GM21528 (cell line): ENCODE measurements at regions not wholly inside any gene's neighbourhood (a gene's known extent, or its start where the extent isn't known, plus 50 kb on each side); places are given as distances from the start of the nearest gene placed in this dataset.

ENCODE experiments used
- ATAC-seq: cut with Tn5 transposase; IDR thresholded peaks from one replicate; pipeline ENCODE4 v1.9.1; 2021; ENCODE audit warnings: mild to moderate bottlenecking, moderate library complexity; ENCODE audit not compliant: unreplicated experiment, low FRiP score

- no peak for ATAC-seq
These were observed 82.4 kb upstream of the TAS2R1 start for GRCh38 chr5:9712506-9712905.

DNA sequence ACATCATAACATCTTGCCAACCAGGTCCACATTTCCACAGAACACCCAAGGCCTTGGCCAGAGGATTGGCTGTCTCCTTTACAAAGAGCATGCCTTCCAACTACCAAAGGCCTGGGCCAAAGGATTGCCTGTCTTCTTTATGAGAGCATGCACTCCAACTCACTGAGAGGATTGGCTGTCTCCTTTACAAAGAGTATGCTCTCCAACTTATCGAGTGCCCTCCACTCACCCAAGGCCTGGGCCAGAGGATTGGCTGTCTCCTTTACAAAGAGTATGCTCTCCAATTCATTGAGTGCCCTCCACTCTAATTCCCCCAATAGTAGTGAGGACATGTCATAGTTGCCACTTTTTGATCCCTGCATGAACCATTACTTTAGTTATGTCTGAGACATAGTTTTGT is 79.9 kb upstream of the TAS2R1 start:
- no peak for ATAC-seq

- ATAC-seq = no peak
These were observed 77.7 kb upstream of the TAS2R1 start for GRCh38 chr5:9707732-9708462.

DNA sequence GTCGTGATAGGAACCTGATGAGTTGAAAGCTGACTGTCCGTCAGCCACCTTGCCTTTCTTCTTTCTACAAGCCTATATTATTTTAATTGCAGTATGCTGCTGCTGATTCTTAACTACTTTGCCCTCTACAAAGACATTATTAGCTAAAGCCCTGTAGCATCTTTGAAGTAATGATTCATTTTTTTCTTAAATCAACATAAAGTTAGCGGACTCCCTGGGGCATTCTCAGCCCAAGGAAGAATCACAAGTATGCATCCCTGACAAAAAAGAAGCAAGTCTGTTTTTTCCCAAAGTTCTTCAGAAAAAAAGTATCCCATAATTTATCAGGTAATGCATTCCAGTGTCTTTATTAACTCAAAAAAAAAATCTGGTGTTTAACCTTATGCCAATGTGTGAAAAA is 69.5 kb upstream of the TAS2R1 start:
- no peak for ATAC-seq

GRCh38 chr5:9698841-9699240 is 68.7 kb upstream of the TAS2R1 start:
- no peak for ATAC-seq

DNA sequence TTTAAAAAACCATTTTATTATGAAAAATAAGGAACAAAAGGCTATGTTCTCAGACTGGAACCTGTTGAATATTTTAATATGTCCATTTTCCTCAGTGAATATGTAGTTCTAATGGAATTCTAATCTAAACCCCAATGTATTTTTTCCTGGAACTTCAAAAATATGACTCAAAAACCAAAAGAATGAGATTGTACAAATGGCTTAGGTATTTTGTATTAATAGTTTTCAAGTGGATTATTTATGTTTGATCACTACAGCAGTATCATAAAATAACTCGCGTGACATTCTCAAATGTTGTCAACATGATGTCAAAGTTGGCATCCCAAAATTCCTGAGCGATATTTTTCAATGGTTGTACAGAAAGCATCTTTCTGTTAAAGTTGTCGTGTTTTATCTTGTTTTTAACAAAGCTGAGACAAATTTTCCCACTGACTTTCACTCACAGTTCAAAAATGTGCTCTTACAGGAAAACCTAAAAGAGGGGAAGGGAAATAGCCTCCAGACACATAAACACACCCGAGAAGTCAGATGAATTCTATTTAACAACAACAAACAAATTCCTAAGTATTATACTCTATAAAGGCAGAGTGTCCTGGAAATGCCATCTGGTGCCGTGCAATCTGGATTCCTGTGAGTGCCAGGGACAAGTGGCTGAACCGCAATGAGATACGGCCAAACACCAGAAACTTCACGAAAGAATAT is 68.1 kb upstream of the TAS2R1 start:
- ATAC-seq = no peak

DNA sequence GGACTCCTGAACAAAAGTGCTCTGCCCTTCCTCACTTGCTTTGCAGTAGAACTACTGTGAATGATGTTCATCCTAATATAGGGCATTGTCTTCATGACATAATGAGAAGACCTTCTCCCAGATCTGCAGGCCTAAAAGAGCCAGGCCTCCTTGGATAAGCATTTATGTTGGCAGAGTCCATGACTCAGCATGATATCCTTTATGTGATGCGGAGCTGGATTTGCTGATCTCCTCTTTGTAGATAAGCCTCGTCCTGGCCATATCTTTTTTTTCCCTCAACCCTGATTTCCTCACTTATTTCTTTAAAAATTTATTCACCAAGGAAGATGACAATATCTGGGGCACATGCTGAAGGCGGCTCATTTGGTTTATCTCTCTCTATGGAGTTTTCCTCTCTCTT is 62.4 kb upstream of the TAS2R1 start:
- ATAC-seq = no peak

- ATAC-seq = no peak
These were observed 61.1 kb upstream of the TAS2R1 start for GRCh38 chr5:9691261-9691660.

- ATAC-seq = no peak
These were observed 60.6 kb upstream of the TAS2R1 start for GRCh38 chr5:9690751-9691150.

- no peak for ATAC-seq
These were observed 56.1 kb upstream of the TAS2R1 start for GRCh38 chr5:9686216-9686615.

DNA sequence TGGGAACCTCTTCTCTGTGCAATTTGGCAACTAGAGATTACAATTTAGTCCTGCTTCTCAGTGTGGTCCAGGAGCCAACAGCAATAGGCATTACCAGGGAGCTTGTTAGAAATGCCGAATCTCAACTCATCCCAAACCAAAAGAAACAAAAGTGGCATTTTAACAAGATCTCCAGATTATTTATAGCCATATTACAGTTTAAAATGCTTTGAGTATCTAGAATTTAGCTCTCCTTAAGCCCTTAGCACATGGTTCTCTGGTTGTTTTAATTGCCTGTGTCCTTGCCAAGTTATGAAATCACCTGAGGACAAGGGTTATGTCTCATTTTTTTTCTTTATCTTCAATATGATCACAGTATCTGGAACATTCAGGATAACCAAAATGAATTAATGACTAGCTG is 51.6 kb upstream of the TAS2R1 start:
- ATAC-seq = no peak
